ENCODE measurements at regions not wholly inside any gene's neighbourhood (a gene's known extent, or its start where the extent isn't known, plus 50 kb on each side); places are given as distances from the start of the nearest gene placed in this dataset.

DNA sequence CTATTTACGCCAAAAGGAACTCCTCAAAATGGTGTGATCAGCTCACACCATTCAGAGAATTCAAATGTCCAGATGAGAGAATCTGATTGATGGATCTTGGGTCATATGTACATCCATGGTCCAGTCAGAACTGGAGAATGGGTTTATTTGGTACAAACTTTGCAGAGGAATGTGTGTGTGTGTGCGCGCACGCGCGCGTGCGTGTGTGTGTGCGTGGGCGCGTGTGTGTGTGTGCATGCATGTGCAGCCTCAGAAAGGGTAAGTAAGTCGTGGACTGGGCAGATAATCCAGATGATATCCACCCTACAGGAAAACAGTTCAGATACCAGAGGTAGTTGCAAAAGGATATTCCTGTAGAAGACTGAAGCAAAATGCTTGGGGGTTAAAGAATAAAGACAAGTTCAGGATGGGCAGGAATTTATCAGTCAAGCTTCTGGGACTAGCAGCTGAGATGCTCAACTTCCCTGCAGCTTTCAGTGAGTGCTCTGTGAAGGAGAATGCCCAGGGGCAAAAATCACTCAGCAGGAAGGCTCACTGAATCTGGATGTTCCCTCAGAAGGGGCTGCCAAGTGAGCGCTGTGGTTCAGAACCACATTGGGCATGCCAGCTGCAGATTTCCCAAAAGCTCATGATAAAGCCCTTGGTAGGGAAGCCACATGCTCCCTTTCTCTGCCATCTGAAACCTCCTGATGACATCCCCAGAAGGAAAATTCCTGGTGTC is 440.5 kb upstream of the SGCD start:
- DNase-seq (ENCODE audit: low spot score) = no peak
- Histone ChIP-seq H3K27ac (ENCODE audit: low read depth in 1 of 2, low read length in 2 of 2) (no peak overlapping the region), H3K4me1 (ENCODE audit: control insufficient read depth in 4 of 4, insufficient read depth in 4 of 4, low read length in 3 of 4) (no peaks in the 10 kb centered on the region), H3K27me3 (ENCODE audit: control insufficient read depth in 4 of 4, insufficient read depth in 4 of 4, low read length in 3 of 4) (peaks cover 0 to 3% (median 0%) of the 10 kb centered on the region in 4 donors), H3K9me3 (ENCODE audit: control insufficient read depth in 4 of 4, low read length in 3 of 4) (peaks cover 0 to under 1% (median 0%) of the 10 kb centered on the region in 4 donors), H3K36me3 (ENCODE audit: control insufficient read depth in 4 of 4, insufficient read depth in 3 of 4, low read depth in 1 of 4, low read length in 3 of 4) (no peaks in the 10 kb centered on the region), H3K4me3 (ENCODE audit: low read depth in 1 of 3, low read length in 3 of 3) (no peak overlapping the region), H3K9ac (ENCODE audit: low read depth in 1 of 2, low read length in 2 of 2) (no peak overlapping the region)
- 86% methylated on average over 13 of the region's 13 CpGs for WGBS
- TF ChIP-seq TAF1 (conservative IDR thresholded peaks at IDR 0.05) (no peak), FOXA1 (IDR thresholded peaks at IDR 0.05) (no peak), EGR1 (IDR thresholded peaks at IDR 0.05; ENCODE audit: low read depth in 2 of 2) (no peak), HNF4A (conservative IDR thresholded peaks at IDR 0.05) (no peak), NR2F2 (IDR thresholded peaks at IDR 0.05) (no peak)
- TF ChIP-seq, protein P1, sequence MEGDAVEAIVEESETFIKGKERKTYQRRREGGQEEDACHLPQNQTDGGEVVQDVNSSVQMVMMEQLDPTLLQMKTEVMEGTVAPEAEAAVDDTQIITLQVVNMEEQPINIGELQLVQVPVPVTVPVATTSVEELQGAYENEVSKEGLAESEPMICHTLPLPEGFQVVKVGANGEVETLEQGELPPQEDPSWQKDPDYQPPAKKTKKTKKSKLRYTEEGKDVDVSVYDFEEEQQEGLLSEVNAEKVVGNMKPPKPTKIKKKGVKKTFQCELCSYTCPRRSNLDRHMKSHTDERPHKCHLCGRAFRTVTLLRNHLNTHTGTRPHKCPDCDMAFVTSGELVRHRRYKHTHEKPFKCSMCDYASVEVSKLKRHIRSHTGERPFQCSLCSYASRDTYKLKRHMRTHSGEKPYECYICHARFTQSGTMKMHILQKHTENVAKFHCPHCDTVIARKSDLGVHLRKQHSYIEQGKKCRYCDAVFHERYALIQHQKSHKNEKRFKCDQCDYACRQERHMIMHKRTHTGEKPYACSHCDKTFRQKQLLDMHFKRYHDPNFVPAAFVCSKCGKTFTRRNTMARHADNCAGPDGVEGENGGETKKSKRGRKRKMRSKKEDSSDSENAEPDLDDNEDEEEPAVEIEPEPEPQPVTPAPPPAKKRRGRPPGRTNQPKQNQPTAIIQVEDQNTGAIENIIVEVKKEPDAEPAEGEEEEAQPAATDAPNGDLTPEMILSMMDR (IDR thresholded peaks at IDR 0.05; ENCODE audit: low read depth, low read length, missing input control) = no peak
- TF ChIP-seq, protein P2, sequence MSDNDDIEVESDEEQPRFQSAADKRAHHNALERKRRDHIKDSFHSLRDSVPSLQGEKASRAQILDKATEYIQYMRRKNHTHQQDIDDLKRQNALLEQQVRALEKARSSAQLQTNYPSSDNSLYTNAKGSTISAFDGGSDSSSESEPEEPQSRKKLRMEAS (IDR thresholded peaks at IDR 0.05) = no peak

GRCh38 chr5:155895484-155895883 is 431.5 kb upstream of the SGCD start:
- whole genome bisulfite sequencing = 84% methylated on average over 2 of the region's 2 CpGs
- H3K4me1 ChIP-seq (ENCODE audit: control insufficient read depth in 4 of 4, insufficient read depth in 4 of 4, low read length in 3 of 4) = no peaks in the 10 kb centered on the region
- TF ChIP-seq FOXA1 (IDR thresholded peaks at IDR 0.05) (no peak), SP1 (IDR thresholded peaks at IDR 0.05) (no peak), REST (IDR thresholded peaks at IDR 0.05) (no peak), TAF1 (conservative IDR thresholded peaks at IDR 0.05) (no peak), YY1 (IDR thresholded peaks at IDR 0.05) (no peak), GABPA (IDR thresholded peaks at IDR 0.05 in 1 of 2, conservative IDR thresholded peaks at IDR 0.05 in 1 of 2) (no peak), ZBTB33 (IDR thresholded peaks at IDR 0.05) (no peak), FOXA2 (IDR thresholded peaks at IDR 0.05) (no peak), HNF4A (conservative IDR thresholded peaks at IDR 0.05) (no peak), RXRA (IDR thresholded peaks at IDR 0.05) (no peak), EGR1 (IDR thresholded peaks at IDR 0.05; ENCODE audit: low read depth in 2 of 2) (no peak), NR2F2 (IDR thresholded peaks at IDR 0.05) (no peak), JUND (IDR thresholded peaks at IDR 0.05) (no peak), HNF4G (IDR thresholded peaks at IDR 0.05) (no peak)
- TF ChIP-seq, protein P3, sequence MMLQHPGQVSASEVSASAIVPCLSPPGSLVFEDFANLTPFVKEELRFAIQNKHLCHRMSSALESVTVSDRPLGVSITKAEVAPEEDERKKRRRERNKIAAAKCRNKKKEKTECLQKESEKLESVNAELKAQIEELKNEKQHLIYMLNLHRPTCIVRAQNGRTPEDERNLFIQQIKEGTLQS (IDR thresholded peaks at IDR 0.05) = no peak
- TF ChIP-seq, protein P2 (IDR thresholded peaks at IDR 0.05) = no peak
- TF ChIP-seq, protein P1 (IDR thresholded peaks at IDR 0.05; ENCODE audit: low read depth, low read length, missing input control) = no peak

More at GRCh38 chr5:155895484-155895883, 431.5 kb upstream of the SGCD start:
- H3K36me3 ChIP-seq (ENCODE audit: control insufficient read depth in 4 of 4, insufficient read depth in 3 of 4, low read depth in 1 of 4, low read length in 3 of 4) = no peaks in the 10 kb centered on the region
- no peak overlapping the region for H3K9ac ChIP-seq (ENCODE audit: low read depth in 1 of 2, low read length in 2 of 2)
- H3K27me3 ChIP-seq (ENCODE audit: control insufficient read depth in 4 of 4, insufficient read depth in 4 of 4, low read length in 3 of 4) = peaks cover 0 to 3% (median 0%) of the 10 kb centered on the region in 4 donors
- no peak overlapping the region for H3K4me3 ChIP-seq (ENCODE audit: low read depth in 1 of 3, low read length in 3 of 3)
- DNase-seq (ENCODE audit: low spot score) = no peak
- H3K27ac ChIP-seq (ENCODE audit: low read depth in 1 of 2, low read length in 2 of 2) = no peak overlapping the region
- peaks cover 0 to 4% (median 0%) of the 10 kb centered on the region in 4 donors for H3K9me3 ChIP-seq (ENCODE audit: control insufficient read depth in 4 of 4, low read length in 3 of 4)

All from liver (tissue), 8 donors.